ENCODE measurements at regions not wholly inside any gene's neighbourhood (a gene's known extent, or its start where the extent isn't known, plus 50 kb on each side); places are given as distances from the start of the nearest gene placed in this dataset.

DNA sequence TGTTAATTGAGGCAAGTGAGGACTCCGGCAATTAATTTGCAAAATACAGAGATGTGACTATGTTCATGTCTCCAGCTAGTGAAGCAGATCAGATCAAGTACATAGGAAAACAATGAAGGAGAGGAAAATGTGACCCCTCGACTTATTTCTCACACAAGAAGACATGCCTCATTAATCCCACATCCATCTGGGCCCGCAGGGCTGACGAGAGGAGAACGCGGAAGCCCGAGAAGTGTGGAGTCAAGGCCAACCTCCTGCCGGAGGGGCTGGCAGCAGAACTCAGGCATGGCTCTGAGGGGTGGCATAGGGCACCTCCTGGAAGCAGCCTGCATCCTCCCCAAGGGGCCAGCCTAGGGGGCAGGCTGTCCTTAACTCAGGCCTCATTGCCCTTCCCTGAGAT lies 54.4 kb downstream of the ZNF503 start:
- no peak overlapping the region for H3K27ac ChIP-seq
- H3K4me3 ChIP-seq, result no peak overlapping the region
- no peak for DNase-seq
- no peak for ATAC-seq
- no peaks in the 10 kb centered on the region for H3K36me3 ChIP-seq
- H3K4me1 ChIP-seq, result no peaks in the 10 kb centered on the region
- no peaks in the 10 kb centered on the region for H3K27me3 ChIP-seq
- intact Hi-C loops (cut with DNase I), result no loop called here
- H3K9me3 ChIP-seq, result peaks cover 0 to 7% of the 10 kb centered on the region in 2 donors
- no peak for TF ChIP-seq CTCF (IDR thresholded peaks at IDR 0.05)

DNA sequence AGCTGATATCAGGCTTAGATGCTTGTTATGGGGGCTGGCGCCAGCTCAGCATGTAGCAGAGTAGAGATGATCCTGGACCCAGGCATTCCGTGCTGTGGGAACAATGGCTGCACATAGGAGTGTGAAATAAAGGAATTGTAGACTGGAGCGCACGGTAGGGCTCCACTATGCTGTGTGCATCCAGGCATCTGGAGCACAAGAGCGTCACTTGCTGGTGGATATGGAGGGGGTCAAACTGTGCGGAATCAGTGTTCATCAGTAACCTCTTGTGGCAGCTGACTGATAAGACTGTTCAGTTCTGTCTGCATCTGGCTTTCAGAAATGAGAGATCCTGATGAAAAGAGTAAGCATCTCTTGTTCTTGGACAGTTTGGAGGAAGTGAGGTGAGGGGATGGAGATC lies 55.8 kb downstream of the ZNF503 start:
- Histone ChIP-seq H3K36me3 (no peaks in the 10 kb centered on the region), H3K9me3 (peaks cover 0 to 7% of the 10 kb centered on the region in 2 donors), H3K27ac (no peak overlapping the region), H3K4me1 (no peaks in the 10 kb centered on the region), H3K4me3 (no peak overlapping the region), H3K27me3 (no peaks in the 10 kb centered on the region)
- intact Hi-C loops (cut with DNase I), result no loop called here
- no peak for ATAC-seq
- no peak for TF ChIP-seq CTCF (IDR thresholded peaks at IDR 0.05)
- no peak for DNase-seq

DNA sequence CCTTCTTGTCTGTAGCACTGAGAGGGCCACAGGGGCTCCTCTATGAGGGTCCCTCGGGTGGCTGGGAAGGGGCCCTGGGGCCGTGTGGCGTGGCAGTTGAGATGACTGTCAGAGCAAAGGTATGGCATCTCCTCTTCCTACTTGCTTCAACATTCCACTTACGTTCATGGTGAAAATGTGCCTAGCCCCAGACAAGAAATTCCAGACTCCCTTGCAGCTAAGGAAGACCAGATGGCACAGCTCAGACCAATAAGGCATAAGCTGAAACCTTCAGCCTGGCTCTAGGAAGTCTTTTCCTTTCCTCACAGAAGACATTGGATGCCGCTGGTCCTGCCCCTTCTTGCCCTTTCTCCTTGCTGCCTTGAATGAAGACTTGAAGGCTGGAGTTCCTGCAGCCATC lies 57.4 kb downstream of the ZNF503 start:
- Histone ChIP-seq H3K36me3 (no peaks in the 10 kb centered on the region), H3K9me3 (peaks cover 0 to 7% of the 10 kb centered on the region in 2 donors), H3K4me1 (no peaks in the 10 kb centered on the region), H3K27ac (no peak overlapping the region), H3K27me3 (no peaks in the 10 kb centered on the region), H3K4me3 (no peak overlapping the region)
- DNase-seq, result no peak
- no peak for ATAC-seq
- intact Hi-C loops (cut with DNase I), result no loop called here
- no peak for TF ChIP-seq CTCF (IDR thresholded peaks at IDR 0.05)

DNA sequence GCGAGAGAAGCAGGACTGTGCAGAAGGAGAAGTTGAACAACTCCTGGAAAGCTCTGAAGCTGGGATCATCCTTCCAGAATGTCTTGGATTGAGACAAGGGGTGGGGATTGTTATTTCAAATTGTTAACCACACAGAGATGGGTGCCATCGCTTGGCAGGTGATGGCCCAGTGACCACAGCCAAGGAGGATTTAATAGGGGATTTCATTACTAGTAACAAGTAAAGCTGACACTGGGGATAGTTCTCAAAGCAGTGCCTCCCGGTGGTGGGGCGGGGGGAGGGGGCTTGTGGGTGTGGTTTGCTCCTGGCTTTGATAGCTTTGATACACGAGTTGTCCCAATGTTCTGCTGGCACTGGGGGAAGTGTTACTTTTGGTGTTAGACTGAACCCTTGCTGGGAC lies 59.2 kb downstream of the ZNF503 start:
- Histone ChIP-seq H3K36me3 (no peaks in the 10 kb centered on the region), H3K4me3 (no peak overlapping the region), H3K27ac (no peak overlapping the region), H3K4me1 (no peaks in the 10 kb centered on the region), H3K27me3 (no peaks in the 10 kb centered on the region), H3K9me3 (peaks cover 0 to 7% of the 10 kb centered on the region in 2 donors)
- no peak for TF ChIP-seq CTCF (IDR thresholded peaks at IDR 0.05)
- ATAC-seq, result no peak
- intact Hi-C loops (cut with DNase I), result no loop called here
- no peak for DNase-seq

DNA sequence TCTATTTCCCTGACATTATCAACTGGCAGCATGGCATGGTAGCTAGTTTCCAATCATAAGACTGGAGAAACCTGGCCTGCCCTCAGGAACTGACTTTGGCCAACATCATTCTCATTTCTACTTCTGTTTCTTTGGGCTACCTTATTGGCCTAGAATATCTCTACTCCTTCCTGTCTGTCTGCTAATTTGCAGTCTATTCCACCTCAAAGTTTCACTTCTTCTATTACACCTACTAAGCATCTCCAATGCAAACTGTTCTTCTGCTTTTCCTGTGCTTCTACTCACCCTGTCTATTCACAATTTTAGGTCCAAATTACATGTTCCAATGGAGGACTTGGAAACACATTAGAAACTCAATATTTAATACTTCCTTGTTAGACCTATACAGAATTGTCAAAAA lies 65.6 kb downstream of the ZNF503 start:
- no peaks in the 10 kb centered on the region for H3K4me1 ChIP-seq
- no peaks in the 10 kb centered on the region for H3K27me3 ChIP-seq
- H3K4me3 ChIP-seq, result no peak overlapping the region
- H3K9me3 ChIP-seq, result peaks cover 0 to 4% of the 10 kb centered on the region in 2 donors
- no peak for DNase-seq
- intact Hi-C loops (cut with DNase I), result no loop called here
- H3K36me3 ChIP-seq, result no peaks in the 10 kb centered on the region
- no peak for ATAC-seq
- no peak overlapping the region for H3K27ac ChIP-seq
- no peak for TF ChIP-seq CTCF (IDR thresholded peaks at IDR 0.05)
